OCI-LY7 (cell line): ENCODE measurements at regions not wholly inside any gene's neighbourhood (a gene's known extent, or its start where the extent isn't known, plus 50 kb on each side); places are given as distances from the start of the nearest gene placed in this dataset.

Source experiments
- CTCF ChIP-seq: fragments of 200-600 bp; sonication (generic); conservative IDR thresholded peaks from 2 replicates; pipeline ENCODE4 v1.5.1; 2014; ENCODE audit warnings: mild to moderate bottlenecking, antibody characterized with exemption, low read length, moderate library complexity, mixed read lengths
- EZH2phosphoT487 ChIP-seq: fragments of 200-600 bp; sonication (generic); IDR thresholded peaks from 2 replicates; pipeline ENCODE4 v1.6.1; 2018; ENCODE audit warnings: low read depth, borderline replicate concordance, mild to moderate bottlenecking, mixed run types, antibody characterized with exemption, low read length, moderate library complexity, mixed read lengths

GRCh38 chr2:147473075-147473474, 371.8 kb upstream of the ACVR2A start:
- TF ChIP-seq CTCF = no peak
- no peak for TF ChIP-seq EZH2phosphoT487
